ENCODE measurements at regions not wholly inside any gene's neighbourhood (a gene's known extent, or its start where the extent isn't known, plus 50 kb on each side); places are given as distances from the start of the nearest gene placed in this dataset.
"Not testable (repeated sequence)": the region's sequence is repeated elsewhere in the genome, so short reads cannot be mapped to it uniquely, and the experiment has no call there.

- ATAC-seq (replicated peaks in 6 of 8); in situ Hi-C loops (cut with MboI; ENCODE audit: low pct_unique_long_range_greater_than_20kb in 2 of 9, low sequenced_read_pairs in 9 of 9, unreplicated experiment in 9 of 9); H3K27ac ChIP-seq; H3K4me3 ChIP-seq; H3K4me1 ChIP-seq (replicated peaks in 1 of 2): not testable (repeated sequence)
- no CpG with 5 or more reads among the region's 6 CpGs for WGBS, 10 experiments
Observed at GRCh38 chr16:33978784-33979183, 519.4 kb downstream of the TP53TG3F start.

- WGBS, 10 experiments, result no CpG with 5 or more reads among the region's 3 CpGs
- H3K4me1 ChIP-seq (replicated peaks in 1 of 2); H3K4me3 ChIP-seq; ATAC-seq (replicated peaks in 6 of 8); H3K27ac ChIP-seq; in situ Hi-C loops (cut with MboI; ENCODE audit: low pct_unique_long_range_greater_than_20kb in 2 of 9, low sequenced_read_pairs in 9 of 9, unreplicated experiment in 9 of 9): not testable (repeated sequence)
Observed at GRCh38 chr16:33979613-33980012, 520.2 kb downstream of the TP53TG3F start.

GRCh38 chr16:33980736-33981135 lies 521.3 kb downstream of the TP53TG3F start:
- WGBS, 10 experiments, result no CpG with 5 or more reads among the region's 8 CpGs
- in situ Hi-C loops (cut with MboI; ENCODE audit: low pct_unique_long_range_greater_than_20kb in 2 of 9, low sequenced_read_pairs in 9 of 9, unreplicated experiment in 9 of 9); H3K4me3 ChIP-seq; H3K27ac ChIP-seq; H3K4me1 ChIP-seq (replicated peaks in 1 of 2); ATAC-seq (replicated peaks in 6 of 8): not testable (repeated sequence)

DNA sequence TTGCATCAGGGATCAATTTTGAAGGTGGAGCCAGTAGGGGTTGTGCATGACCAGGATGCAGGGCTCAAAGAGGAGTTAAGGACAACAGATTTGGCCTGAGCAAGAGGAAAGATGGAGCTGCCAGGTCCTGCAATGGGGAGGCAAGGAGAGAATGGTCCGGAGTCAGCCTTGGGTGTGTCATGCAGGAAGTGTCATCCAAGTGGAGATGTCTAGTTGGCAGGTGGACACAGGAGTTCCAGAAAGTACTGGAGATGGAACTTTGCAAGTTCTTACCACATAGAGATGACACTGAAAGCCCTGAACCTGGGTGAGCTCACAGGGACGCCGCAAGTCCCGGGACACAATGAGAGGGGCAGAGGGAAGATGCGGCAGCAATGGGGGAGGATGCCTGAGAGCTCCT lies 525.0 kb downstream of the TP53TG3F start:
- H3K4me3 ChIP-seq; H3K27ac ChIP-seq; in situ Hi-C loops (cut with MboI; ENCODE audit: low pct_unique_long_range_greater_than_20kb in 2 of 9, low sequenced_read_pairs in 9 of 9, unreplicated experiment in 9 of 9); H3K4me1 ChIP-seq (replicated peaks in 1 of 2); ATAC-seq (replicated peaks in 6 of 8): not testable (repeated sequence)
- WGBS, 10 experiments, result no CpG with 5 or more reads among the region's 5 CpGs

GRCh38 chr16:33986521-33986920 lies 527.1 kb downstream of the TP53TG3F start:
- H3K27ac ChIP-seq; H3K4me1 ChIP-seq (replicated peaks in 1 of 2); in situ Hi-C loops (cut with MboI; ENCODE audit: low pct_unique_long_range_greater_than_20kb in 2 of 9, low sequenced_read_pairs in 9 of 9, unreplicated experiment in 9 of 9); H3K4me3 ChIP-seq; ATAC-seq (replicated peaks in 6 of 8): not testable (repeated sequence)
- no CpG with 5 or more reads among the region's 8 CpGs for WGBS, 10 experiments

GRCh38 chr16:33987348-33987963 lies 528.0 kb downstream of the TP53TG3F start:
- in situ Hi-C loops (cut with MboI; ENCODE audit: low pct_unique_long_range_greater_than_20kb in 2 of 9, low sequenced_read_pairs in 9 of 9, unreplicated experiment in 9 of 9); H3K4me3 ChIP-seq; H3K4me1 ChIP-seq (replicated peaks in 1 of 2); H3K27ac ChIP-seq: not testable (repeated sequence)
- WGBS, 10 experiments, result no CpG with 5 or more reads among the region's 13 CpGs
- ATAC-seq (replicated peaks in 6 of 8), result peak in 2 of 8 experiments; percentile 20 to 37

DNA sequence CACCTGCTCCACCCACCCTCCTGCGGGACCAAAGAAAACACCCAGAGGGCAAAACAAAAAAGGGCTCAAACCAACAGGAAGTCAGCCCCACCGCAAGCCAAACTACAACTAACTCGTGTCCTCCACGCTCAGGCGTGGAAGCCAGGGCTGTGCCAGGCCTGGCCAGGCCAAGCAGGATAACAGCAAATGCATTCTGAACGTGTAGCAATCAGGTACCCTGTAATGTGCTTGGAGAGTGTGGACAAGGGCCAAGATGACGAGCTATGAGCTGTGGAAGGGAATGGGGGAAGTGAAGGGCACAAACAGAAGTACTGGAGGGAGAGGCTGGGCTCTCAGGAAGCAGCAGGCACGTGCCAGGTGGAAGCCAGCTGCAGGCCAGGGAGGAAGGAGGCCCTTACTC lies 528.6 kb downstream of the TP53TG3F start:
- in situ Hi-C loops (cut with MboI; ENCODE audit: low pct_unique_long_range_greater_than_20kb in 2 of 9, low sequenced_read_pairs in 9 of 9, unreplicated experiment in 9 of 9); H3K27ac ChIP-seq; H3K4me3 ChIP-seq; ATAC-seq (replicated peaks in 6 of 8); H3K4me1 ChIP-seq (replicated peaks in 1 of 2): not testable (repeated sequence)
- WGBS, 10 experiments, result no CpG with 5 or more reads among the region's 8 CpGs

DNA sequence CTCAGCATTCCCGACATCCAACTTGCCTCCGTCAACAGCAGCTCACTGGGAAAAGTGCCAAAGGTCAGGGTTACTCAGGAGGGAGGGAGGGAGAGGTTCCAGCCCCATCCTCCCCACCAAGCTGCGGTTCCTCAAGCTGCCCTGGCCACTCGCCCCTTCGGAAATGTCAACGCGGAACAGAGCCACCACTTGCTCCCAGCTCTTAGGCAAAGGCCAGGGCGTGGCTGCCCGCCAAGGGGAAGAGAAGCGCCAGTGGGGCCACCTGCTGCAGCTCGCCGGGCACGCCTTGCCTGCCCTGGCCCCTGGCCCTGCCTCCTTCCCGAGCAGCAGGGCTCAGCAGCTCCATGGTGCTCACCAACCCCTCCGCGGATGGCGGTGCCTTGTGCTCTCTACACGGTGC lies 531.1 kb downstream of the TP53TG3F start:
- H3K27ac ChIP-seq; ATAC-seq (replicated peaks in 6 of 8); H3K4me1 ChIP-seq (replicated peaks in 1 of 2); H3K4me3 ChIP-seq; in situ Hi-C loops (cut with MboI; ENCODE audit: low pct_unique_long_range_greater_than_20kb in 2 of 9, low sequenced_read_pairs in 9 of 9, unreplicated experiment in 9 of 9): not testable (repeated sequence)
- WGBS, 10 experiments, result no CpG with 5 or more reads among the region's 18 CpGs

- H3K4me1 ChIP-seq (replicated peaks in 1 of 2); H3K27ac ChIP-seq; H3K4me3 ChIP-seq; ATAC-seq (replicated peaks in 6 of 8); in situ Hi-C loops (cut with MboI; ENCODE audit: low pct_unique_long_range_greater_than_20kb in 2 of 9, low sequenced_read_pairs in 9 of 9, unreplicated experiment in 9 of 9): not testable (repeated sequence)
- 17 to 60% (median 22%) methylated on average over 1 to 3 of the region's 11 CpGs; no CpG with 5 or more reads in 6 of the 10 experiments for WGBS, 10 experiments
Observed at GRCh38 chr16:33992513-33993177, 533.2 kb downstream of the TP53TG3F start.

GRCh38 chr16:33994207-33994606 lies 534.8 kb downstream of the TP53TG3F start:
- H3K27ac ChIP-seq; ATAC-seq (replicated peaks in 6 of 8); H3K4me3 ChIP-seq; H3K4me1 ChIP-seq (replicated peaks in 1 of 2); in situ Hi-C loops (cut with MboI; ENCODE audit: low pct_unique_long_range_greater_than_20kb in 2 of 9, low sequenced_read_pairs in 9 of 9, unreplicated experiment in 9 of 9): not testable (repeated sequence)
- no CpG with 5 or more reads among the region's 12 CpGs for WGBS, 10 experiments

DNA sequence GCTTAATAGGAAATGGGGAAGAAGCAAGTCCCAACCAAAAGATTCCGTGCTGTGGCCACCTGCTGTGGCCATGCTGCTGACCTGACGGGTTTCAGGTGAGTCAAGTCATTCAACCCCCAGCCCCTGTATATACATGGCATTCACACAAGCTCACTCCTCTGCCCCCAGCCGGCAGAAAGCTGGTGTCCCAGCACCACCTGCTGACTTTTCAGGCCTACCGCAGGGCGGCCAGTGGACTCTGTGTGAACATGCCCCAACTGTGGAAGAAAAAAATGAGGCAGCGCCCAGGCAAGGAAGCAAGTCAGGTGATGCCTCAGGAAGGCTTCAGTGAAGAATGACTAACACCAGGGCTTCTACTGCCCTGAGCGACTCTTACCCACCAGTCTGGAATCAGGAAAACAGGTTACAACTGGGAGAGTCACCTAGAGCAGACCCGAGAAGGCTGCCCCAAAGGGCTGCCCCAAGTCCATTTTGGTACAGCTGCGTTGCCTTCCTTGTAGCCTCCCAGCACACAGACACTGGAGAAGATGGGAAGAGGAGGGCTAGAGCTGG lies 536.5 kb downstream of the TP53TG3F start:
- H3K4me3 ChIP-seq; H3K27ac ChIP-seq; H3K4me1 ChIP-seq (replicated peaks in 1 of 2); in situ Hi-C loops (cut with MboI; ENCODE audit: low pct_unique_long_range_greater_than_20kb in 2 of 9, low sequenced_read_pairs in 9 of 9, unreplicated experiment in 9 of 9): not testable (repeated sequence)
- 17 to 90% (median 25%) methylated on average over 1 to 2 of the region's 9 CpGs; no CpG with 5 or more reads in 7 of the 10 experiments for WGBS, 10 experiments
- ATAC-seq (replicated peaks in 6 of 8), result peak in 2 of 8 experiments; percentile 30 to 42

DNA sequence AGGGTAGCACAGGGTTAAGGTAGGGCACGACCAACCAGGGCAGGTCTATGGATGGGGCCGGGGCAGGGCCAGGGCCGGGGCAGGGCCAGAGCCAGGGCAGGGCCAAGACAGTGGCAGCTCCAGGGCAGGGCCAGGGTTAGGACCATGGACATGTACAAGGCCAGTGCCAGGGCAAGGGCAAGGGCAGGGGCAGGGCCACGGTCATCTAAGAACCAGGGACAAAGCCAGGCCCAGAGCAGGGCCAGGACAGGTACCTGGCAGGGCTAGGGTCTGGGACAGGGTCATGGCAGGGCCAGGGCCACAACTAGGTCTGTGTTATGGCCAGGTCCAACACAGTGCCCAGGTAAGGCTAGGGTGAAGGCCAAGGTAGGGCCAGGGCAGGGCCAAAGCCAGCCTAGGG lies 541.8 kb downstream of the TP53TG3F start:
- H3K27ac ChIP-seq; H3K4me3 ChIP-seq; ATAC-seq (replicated peaks in 6 of 8); in situ Hi-C loops (cut with MboI; ENCODE audit: low pct_unique_long_range_greater_than_20kb in 2 of 9, low sequenced_read_pairs in 9 of 9, unreplicated experiment in 9 of 9); H3K4me1 ChIP-seq (replicated peaks in 1 of 2): not testable (repeated sequence)
- no CpG with 5 or more reads among the region's 4 CpGs for WGBS, 10 experiments

- H3K4me1 ChIP-seq (replicated peaks in 1 of 2); in situ Hi-C loops (cut with MboI; ENCODE audit: low pct_unique_long_range_greater_than_20kb in 2 of 9, low sequenced_read_pairs in 9 of 9, unreplicated experiment in 9 of 9); H3K4me3 ChIP-seq; ATAC-seq (replicated peaks in 6 of 8); H3K27ac ChIP-seq: not testable (repeated sequence)
- no CpG with 5 or more reads among the region's 4 CpGs for WGBS, 10 experiments
Observed at GRCh38 chr16:34001961-34002360, 542.5 kb downstream of the TP53TG3F start.

Data from motor neuron (in vitro differentiated cells).